ENCODE measurements at regions not wholly inside any gene's neighbourhood (a gene's known extent, or its start where the extent isn't known, plus 50 kb on each side); places are given as distances from the start of the nearest gene placed in this dataset.
"Not testable (repeated sequence)": the region's sequence is repeated elsewhere in the genome, so short reads cannot be mapped to it uniquely, and the experiment has no call there.

DNA sequence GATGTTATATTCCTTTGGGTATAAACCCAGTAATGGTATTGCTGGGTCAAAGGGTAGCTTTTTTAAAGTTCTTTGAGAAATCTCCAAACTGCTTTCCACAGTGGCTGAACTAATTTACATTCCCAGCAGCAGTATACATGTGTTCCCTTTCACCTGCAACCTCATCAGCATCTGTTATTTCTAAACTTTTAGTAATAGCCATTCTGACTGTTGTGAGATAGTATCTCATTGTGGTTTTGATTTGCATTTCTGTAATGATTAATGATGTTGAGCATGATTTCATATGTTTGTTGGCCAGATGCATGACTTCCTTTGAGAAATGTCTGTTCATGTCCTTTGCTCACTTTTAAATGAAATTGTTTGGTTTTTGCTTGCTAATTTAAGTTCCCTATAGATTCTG lies 553.1 kb downstream of the SLCO4C1 start:
- TF ChIP-seq POLR2A (IDR thresholded peaks at IDR 0.05), result not testable (repeated sequence)
- TF ChIP-seq, protein P1, sequence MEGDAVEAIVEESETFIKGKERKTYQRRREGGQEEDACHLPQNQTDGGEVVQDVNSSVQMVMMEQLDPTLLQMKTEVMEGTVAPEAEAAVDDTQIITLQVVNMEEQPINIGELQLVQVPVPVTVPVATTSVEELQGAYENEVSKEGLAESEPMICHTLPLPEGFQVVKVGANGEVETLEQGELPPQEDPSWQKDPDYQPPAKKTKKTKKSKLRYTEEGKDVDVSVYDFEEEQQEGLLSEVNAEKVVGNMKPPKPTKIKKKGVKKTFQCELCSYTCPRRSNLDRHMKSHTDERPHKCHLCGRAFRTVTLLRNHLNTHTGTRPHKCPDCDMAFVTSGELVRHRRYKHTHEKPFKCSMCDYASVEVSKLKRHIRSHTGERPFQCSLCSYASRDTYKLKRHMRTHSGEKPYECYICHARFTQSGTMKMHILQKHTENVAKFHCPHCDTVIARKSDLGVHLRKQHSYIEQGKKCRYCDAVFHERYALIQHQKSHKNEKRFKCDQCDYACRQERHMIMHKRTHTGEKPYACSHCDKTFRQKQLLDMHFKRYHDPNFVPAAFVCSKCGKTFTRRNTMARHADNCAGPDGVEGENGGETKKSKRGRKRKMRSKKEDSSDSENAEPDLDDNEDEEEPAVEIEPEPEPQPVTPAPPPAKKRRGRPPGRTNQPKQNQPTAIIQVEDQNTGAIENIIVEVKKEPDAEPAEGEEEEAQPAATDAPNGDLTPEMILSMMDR (IDR thresholded peaks at IDR 0.05), result not testable (repeated sequence)

Measured in uterus (tissue), 2 donors.